ENCODE measurements at regions not wholly inside any gene's neighbourhood (a gene's known extent, or its start where the extent isn't known, plus 50 kb on each side); places are given as distances from the start of the nearest gene placed in this dataset.

DNA sequence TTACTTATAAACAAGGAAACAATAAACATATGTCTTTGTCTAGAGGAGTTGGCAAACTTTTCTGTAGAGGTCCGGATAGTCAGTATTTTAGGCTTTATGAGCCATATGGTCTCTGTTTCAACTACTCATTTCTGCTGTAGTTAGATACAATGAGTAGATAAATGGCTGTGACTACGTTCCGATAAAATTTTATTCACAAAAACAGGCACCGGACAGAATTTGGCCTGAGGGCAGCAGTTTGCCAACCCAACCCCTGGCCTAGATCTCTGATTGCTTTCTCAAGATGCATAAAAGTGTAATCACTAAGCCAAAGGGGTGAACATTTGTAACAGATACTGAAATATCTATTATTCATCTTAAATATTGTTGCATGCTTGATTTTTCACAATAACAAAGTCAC lies 123.1 kb upstream of the ESRRG start:
- DNase-seq, result no peak

DNA sequence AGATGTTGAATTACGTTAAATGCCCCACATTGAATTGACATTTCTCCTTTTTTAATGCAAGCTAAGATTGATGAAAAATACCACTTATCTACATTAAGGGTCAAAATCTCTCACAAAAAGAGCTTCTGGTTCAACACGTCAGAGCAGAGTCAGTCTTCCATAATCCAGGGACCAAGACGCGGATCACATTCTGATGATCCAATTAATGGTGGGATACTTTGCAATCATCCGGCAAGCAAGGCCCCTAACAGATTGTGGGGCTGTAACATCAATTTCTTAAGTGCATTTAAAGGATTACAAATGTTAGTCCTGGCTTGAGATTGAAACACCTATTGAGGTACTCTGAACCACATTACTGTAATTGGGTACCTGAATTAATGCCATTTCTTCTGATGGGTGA lies 120.2 kb upstream of the ESRRG start:
- DNase-seq, result no peak

DNA sequence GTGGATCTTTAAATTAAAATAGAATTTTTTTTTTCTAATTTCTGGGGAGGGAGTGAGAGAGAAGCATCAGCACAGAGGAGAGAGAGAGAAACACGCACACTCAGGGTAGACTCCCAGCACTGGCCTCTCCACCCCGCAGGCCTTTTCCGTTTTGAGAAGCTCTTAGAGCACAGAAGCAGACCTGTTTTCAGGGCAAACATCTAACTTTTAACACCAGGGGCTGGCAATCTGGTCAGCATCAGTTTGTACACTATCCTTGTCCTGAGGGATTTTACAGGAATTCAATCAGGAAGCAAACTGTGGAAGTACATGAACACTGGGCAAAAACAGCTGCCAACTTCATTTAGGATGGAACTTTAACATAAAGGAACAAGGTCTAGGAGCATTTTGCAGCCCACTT lies 117.9 kb upstream of the ESRRG start:
- DNase-seq, result no peak

DNA sequence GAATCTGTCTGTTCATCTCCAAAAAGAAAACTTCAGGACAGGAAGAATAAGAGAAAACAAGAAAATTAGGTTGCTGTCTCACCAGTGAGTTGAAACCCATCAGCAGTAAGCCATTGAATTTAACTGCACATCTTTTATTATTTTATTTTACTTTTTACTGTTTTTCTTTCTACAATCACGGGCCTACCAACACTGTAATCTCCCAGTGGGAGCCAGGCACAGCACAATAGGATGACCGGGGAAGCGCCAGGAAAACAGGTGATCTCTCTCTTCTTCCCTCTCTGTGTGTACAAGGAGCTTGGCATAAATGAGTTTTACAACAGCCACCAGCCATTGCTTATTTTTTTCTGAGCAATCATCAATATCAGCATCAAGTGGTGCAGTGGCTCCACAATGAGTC lies 113.1 kb upstream of the ESRRG start:
- DNase-seq, result no peak

DNA sequence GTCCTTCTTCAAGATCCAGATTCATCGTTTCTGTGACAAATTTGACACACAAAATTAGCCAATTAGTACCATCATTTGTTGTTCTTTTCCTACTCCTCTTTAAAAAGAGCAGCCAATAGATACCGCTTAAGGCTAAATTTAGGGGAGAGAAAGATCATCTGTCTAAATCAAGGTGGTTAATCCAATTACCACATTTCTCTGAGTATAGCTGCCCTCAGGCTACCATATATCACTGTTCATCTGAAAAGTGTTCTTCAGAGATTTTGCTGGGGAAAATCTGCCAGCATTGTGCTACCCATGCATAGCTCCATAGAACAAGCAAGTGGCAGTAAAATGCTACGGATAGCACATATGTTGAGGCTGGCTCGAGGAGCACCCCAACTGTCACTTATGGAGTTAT lies 110.3 kb upstream of the ESRRG start:
- no peak for DNase-seq

DNA sequence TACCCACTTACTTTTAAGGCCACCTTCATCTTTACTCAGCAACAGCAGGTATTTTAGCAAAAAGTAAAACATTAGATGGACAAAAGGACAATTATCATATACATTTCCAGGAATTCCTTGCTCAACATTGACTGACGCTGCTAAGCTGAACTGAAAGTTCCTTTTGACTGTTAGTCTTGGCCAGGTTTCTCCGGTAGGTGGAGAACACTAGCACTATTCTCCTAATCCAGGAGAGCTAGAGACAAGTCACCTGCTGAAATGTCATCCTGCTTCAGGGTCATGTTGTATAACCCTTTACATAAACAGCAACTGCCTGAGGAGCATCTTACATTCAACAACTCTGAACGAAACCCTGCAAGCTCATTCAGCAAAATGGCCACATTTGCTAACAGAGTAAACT lies 109.0 kb upstream of the ESRRG start:
- DNase-seq, result no peak

DNA sequence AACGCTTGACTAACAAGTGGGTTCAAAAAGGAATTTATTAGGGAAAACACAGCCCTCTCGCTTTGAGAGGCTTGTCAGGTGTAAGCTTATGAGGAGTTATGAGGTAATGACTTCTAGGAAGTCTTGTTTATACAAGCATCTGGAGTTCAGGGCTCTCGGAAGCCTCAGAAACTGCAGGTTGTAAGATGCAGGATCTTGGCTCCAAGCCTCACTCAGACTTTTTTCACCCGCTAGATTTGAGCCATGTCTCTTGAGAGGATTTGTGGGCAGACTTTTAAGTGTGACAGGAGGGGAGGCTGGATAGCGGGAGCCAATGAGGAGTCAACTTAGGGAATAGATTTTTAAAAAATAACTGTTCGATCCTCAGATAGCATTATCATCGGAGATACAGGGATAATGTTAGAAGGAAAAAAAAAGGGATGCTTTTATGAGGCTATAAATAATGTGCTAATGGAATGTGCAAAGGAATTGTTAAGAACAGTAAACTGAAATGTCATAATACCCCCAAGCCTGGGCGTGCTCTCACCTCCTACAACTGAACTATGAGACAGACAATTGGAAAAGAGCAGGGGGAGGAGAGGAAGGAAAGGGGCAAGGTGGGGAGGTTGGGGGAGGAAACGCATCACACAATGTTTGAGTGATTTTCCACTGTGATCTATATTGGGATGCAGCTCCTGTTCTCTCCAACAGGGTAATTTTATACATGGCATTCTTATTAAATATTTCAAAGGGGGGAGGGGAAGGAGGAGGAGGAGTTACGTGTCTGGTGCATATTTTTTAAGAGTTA lies 107.4 kb upstream of the ESRRG start:
- no peak for DNase-seq

DNA sequence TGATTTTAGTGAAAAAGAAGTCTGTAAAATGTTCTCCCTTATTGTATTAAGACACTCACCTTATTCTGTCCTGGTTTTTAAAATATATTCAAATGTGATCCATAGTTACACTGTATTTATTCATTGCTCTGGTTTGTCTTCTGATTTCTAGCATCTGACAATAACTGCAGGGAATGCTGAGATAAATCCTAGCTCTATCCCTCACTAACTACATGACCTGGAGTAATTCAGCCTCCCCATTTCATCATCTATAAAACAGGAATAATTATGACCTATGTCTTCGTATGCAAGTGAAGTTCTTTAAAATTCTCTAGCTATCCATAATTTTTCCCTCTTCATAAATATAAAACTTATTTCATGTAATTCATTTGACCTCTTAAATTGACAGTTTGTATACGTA lies 104.0 kb upstream of the ESRRG start:
- no peak for DNase-seq

DNA sequence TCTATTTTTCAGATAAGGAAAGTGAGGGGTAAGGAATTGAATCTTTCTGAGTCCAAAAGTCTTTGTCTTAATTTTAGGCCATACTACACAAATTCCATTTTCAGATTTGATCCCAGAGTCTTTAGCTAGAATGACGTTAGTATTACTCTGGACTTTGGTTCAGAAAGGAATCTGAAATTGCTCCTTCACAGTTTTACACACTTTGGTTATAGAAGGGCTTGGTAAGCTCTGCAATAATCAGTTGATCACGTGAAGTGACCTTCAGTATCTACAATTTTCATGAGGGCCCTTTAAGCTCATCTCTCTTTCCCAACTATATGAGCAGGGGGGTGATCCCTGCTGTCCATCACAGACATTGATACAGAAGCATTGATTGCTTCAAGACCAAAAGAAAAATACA lies 103.4 kb upstream of the ESRRG start:
- DNase-seq, result no peak

DNA sequence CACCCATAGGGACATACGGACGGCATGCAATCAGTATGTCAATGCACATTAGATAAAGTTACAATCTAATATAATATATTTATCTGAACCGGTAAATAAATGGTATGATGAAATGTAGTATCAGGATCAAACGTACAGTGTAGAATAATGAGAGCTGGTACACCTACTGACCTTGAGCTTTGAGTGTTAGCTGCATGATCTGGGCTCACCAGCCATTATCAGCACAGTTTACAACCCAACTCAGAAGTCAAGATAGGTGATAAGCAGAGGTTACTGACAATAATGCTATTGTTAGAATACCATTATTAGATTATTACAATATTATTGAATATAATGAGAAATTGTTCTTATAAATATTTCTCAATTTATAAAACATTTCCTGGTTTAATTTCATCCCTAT lies 103.0 kb upstream of the ESRRG start:
- no peak for DNase-seq

DNA sequence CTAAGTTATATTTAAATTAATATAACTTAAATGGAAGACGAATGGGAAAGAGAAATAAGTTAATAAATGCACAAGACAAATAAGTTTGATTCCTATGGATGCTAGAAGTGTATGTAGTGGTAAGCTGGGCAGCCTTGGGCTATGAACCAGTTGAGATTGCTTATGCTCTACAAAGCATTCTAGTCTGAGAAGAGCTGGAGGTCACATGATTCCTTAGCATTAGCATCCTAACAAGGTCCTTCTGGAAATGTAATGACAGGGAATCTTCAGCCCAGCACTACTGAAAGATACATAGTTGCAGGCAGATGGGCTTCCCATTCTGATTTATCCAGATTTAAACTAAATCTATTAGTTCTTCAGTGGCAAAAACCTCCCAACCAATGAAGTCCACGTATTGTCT lies 102.3 kb upstream of the ESRRG start:
- no peak for DNase-seq

DNA sequence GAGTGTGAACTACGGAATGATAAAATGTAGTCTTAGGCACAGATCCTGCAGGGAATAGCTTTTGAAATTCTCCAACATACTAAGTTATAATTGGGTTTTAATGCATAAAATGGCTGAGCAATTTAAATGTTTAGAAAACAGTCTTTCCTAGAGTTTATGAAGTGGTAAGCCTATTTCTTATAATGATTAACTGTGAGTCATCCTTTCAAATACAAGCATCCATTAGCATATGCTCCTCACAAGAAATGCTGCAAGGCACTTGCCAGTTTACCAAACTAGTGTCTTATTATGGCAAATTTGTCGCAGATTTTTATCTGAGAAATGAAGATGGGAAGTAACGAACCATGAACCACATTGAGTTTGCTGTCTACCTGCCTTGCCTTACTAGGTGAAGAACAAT lies 101.3 kb upstream of the ESRRG start:
- no peak for DNase-seq

DNA sequence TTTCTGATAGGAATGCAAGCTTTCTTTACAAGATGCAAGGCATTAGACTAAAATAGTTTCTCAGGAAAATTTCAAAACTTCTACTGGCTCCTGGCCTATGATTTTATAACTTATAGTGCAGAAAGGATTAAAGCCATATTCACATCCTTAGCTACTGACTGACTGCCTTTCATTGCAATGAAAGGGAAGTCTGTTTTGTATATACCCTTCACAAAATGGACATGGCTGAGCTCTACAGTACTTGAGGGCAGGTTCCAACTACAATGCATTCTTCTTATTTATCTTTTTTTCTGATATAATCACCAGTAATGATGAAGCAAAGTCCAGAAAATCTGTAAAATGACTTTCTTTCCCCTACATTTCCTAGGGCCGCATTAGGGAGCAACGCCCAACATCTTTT lies 100.5 kb upstream of the ESRRG start:
- DNase-seq, result no peak

DNA sequence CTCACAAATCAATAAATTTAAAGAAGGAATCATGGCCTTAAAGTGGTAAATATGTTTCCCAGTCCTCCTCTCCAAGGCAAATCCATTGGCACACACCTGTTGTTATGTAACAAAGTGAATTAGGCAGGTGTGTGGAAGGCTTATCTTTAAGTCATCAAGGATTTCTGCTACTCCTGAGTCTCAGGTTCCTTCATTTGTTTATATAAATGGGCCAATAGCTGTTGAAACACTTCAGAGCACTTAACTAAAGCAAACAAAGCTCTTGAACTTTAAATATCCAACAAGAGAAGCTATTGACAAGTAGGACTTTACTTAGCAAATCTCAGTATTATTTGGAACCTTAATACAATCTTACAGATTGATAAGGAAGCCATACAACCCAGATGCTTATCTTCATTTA lies 99.3 kb upstream of the ESRRG start:
- DNase-seq, result no peak

DNA sequence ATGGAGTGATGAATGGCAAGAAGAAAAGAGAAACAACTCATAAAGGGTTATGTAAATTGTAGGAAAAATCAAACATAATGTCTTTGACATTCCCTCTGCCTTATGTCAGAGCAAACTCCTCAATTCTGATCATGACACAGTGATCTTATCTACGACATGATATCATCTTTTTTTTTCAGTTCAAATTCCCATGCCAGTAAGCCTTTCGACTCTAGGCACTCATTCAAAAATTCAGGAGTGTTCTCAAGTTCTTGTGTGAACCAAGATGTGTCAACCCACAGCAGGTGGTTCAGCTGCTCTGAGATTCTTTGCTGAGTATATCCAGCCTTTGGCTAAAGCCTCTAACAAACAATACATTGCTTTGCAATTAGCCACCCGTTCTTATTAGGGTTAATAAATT lies 97.1 kb upstream of the ESRRG start:
- peak; percentile 2 for DNase-seq

DNA sequence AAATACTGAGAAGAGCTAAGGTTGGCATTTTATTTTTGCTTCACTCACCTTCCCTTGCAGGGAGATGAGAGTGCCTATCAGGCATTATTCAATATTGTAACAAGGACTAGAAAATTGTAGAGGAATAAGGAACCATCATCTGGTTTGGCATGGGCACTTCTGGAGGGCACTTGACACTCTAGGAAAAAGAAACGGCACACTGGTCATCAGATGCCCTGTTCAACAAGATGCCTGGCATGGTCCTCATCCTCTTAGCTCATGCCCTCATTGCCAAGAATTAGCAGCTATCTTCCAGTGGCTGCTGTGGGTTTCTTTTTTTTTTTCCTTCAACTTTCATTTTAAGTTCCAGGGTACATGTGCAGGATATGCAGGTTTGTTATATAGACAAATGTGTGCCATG lies 95.1 kb upstream of the ESRRG start:
- DNase-seq, result no peak

DNA sequence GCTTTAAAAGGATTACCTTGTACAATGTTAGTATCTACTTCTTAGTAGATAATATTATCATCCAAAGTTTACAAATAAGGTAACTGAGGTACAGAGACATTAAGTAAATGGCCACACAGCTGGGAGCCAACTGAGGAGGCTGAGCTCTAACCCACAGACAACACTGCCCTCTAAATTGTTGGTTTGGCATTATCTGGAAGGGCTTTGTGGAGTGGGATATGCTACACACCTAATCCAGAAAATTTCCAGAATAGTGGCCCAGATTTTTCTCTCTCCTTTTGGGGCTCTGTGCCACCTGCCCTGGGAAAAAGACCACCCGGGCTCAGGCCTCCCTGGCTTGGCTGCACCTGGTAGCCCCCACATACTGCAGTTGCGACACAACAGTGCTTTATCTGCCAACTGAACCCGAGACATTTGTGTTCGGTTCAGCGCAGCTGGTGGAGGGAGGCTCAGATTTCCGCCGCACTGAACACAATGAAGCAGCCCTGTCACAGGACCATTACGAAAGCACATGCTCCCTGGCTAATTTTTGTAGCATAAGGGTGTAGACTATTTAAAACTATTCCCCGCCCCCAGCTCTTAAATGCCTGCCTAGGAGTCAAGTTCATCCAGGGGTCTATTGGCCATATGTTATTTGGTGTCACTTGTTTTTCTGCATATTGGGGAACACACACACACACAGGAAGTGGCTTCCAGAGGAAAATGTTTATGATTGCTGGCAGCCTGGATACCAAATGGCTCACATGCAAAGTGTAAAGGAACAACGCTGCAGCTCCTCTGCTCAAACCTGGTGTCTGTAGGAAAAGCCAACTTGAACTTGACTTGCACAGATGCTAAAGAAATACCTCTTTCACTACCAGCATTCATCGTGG lies 92.3 kb upstream of the ESRRG start:
- DNase-seq, result peak; percentile 45

DNA sequence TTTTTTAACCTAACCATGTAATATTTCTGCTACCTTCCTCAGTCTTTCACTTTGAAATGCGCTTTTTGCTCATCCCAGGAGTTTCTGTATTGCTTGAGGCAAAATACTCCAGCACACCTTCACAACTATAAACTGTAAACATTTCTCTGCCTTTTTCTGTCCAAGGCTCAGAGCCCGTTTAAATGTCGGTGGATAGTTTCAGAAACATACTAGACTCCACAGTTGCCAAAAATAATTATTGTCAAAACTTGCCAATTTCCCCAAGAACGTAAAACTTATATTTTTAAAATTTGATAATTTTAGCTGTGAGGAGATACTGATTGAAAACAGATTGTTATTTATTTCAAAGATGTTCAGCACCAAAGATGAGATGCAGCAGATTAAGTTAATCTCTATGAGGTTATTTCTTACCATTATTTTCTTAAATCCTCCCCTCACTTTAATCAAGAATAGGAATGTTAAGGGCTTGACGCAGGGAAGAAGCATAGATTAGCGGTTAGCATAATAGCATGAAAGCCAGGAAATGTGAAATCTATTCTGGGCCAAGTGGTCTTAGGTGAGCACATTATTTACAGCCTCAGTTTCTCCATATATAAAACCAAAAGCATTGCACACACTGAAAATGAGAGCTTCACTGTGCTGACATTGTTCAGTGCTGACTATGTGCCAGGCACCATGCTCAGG lies 91.5 kb upstream of the ESRRG start:
- DNase-seq, result no peak

DNA sequence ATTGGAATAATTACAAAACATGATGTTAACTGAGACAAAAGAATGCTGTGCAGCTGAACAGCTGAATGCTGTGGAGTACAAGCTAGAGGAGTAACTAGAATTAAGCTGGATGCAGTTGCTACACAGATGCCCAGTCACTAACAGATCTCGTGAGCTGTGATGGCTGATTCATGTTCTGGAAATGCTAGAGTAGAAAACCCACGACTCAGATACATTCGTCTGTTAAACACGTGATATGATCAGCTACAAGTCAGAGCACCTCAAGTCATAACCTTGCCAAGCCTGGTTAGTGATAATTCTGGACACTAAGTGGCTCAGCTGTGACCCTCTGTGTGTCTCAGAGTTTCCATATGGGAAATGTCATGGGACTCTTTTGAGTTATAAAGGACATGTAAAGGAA lies 89.7 kb upstream of the ESRRG start:
- peak; percentile 22 for DNase-seq

DNA sequence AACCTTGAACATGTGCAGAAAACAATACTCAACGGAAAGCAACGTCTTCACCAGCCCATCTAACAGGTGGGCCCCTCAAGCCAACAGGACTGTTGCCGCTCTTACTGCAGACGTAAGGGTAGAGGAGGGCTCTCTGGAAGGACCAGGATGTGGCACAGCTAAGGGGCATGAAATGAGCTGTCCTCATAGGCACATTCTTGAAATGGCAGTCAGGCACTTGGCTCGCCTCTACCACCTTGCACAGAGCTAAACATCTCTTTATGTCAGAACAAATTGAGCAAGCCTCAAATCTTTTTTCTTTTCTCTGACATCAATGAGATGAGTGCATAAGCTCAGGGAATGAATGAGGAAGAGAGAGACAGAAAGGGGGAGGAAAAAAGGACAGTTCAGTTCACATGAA lies 86.4 kb upstream of the ESRRG start:
- no peak for DNase-seq

DNA sequence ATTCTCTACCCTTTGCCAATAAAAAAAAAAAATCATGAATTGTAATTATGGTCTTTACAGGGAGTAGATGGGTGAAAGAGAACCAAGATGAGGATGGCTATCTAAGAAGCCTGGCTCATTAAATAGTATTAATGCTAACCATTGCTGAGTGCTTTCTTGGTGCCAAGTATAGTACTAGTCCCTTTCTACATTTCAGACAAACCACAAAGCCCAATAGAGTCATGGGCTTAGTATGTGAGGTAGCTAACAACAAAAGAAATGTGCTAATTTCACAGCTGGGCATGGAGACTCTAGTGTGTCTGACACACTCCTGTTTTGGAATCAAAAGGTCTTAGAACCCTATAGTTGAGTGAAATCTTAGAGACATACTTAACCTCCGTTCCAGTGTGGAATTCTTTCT lies 84.5 kb upstream of the ESRRG start:
- DNase-seq, result no peak

DNA sequence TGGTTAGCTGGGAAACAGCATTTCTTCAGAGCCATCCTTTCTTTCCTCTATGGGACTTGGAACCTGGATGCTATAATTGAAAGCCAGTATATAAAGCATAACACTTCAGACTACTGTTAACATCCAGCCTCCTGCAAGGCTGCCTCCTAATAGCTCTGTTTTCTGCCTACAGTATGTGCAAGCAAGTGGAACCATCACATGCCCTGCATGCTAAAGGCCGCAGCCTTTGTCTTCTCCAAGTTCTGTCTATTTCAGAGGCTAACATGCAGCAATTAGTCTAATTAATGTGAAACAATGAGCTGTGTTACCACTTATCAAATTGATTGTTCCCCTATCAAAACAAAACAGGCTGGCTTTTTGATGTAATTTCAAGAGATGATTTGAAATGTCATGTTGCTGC lies 82.7 kb upstream of the ESRRG start:
- DNase-seq, result no peak

DNA sequence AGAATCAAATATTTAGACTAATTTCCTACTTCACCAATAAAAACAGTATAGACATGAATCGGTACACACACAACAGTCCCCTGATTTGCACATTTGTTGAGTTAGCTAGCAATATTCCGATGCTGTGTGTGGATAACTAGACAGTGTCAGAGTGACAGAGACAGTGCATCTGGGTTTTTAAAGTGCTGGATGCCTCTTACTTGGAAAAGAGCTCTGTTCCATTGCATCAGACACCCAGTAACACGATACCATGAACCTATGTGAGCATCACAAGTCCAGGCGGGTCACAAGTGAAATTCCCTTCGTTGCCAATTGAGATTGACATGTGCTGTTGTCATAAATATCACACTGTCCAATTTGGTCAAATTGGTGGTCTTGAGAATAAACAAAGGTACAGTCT lies 82.0 kb upstream of the ESRRG start:
- DNase-seq, result no peak

DNA sequence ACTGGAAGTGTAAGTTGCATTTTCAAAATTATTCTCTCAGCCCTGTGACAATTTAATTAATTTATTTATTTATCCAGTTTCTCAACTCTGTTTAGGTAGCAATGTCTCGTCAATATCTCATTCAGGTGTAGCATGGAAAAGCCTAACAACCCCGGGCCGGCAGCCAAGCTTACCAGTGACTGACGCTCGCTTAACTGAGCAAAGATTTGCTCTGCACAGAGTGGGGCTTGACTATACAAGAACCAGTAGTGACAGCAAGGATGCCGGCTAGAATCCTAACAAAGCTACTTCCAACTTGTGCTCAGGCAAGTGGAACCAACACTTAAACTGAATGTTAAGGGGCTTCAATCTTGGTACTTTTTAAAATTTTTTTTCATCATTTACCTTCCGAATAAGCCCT lies 80.9 kb upstream of the ESRRG start:
- DNase-seq, result no peak
